ENCODE measurements at regions not wholly inside any gene's neighbourhood (a gene's known extent, or its start where the extent isn't known, plus 50 kb on each side); places are given as distances from the start of the nearest gene placed in this dataset.
A peak's percentile ranks its signal among the peaks of the same experiment; 100 is the strongest.

- DNase-seq (ENCODE audit: low spot score) = peak; percentile 93
Measured at GRCh38 chr6:30396833-30397479, 52.0 kb downstream of the RPP21 start.

- DNase-seq (ENCODE audit: low spot score) = no peak
Measured at GRCh38 chr6:30397697-30398096, 52.7 kb downstream of the RPP21 start.

- DNase-seq (ENCODE audit: low spot score) = no peak
Measured at GRCh38 chr6:30399390-30400058, 54.6 kb downstream of the RPP21 start.

- no peak for DNase-seq (ENCODE audit: low spot score)
Measured at GRCh38 chr6:30405934-30406333, 61.0 kb downstream of the RPP21 start.

GRCh38 chr6:30409184-30409583 is 64.2 kb downstream of the RPP21 start:
- DNase-seq (ENCODE audit: low spot score) = no peak

GRCh38 chr6:30411515-30412207 is 66.7 kb downstream of the RPP21 start:
- DNase-seq (ENCODE audit: low spot score) = no peak

GRCh38 chr6:30418448-30418847 is 70.9 kb upstream of the HLA-E start:
- DNase-seq (ENCODE audit: low spot score) = no peak

- no peak for DNase-seq (ENCODE audit: low spot score)
Measured at GRCh38 chr6:30424549-30424948, 64.8 kb upstream of the HLA-E start.

All from GM03348 (cell line).